Neural progenitor cell (in vitro differentiated cells): ENCODE measurements at regions not wholly inside any gene's neighbourhood (a gene's known extent, or its start where the extent isn't known, plus 50 kb on each side); places are given as distances from the start of the nearest gene placed in this dataset.

ENCODE experiments used
- DNase-seq: peaks from one replicate; pipeline ENCODE4 v3.0.0-alpha.2; 2016; ENCODE audit warnings: low spot score
- H2AFZ ChIP-seq: fragments of 200-600 bp; sonication (generic); replicated peaks from 2 replicates; pipeline ENCODE4 v1.6.1; 2016; ENCODE audit warnings: antibody characterized with exemption
- H3F3A ChIP-seq: fragments of 200-600 bp; sonication (generic); 2 replicates; pipeline ENCODE4 v1.6.1; 2016; ENCODE audit warnings: antibody characterized with exemption, low read depth
- H3K27ac ChIP-seq: fragments of 200-600 bp; sonication (generic); 2 replicates; pipeline ENCODE4 v1.5.1; 2016; ENCODE audit warnings: mild to moderate bottlenecking
- H3K27me3 ChIP-seq: fragments of 200-600 bp; sonication (generic); 2 replicates; pipeline ENCODE4 v1.6.1; 2016; ENCODE audit warnings: mild to moderate bottlenecking, moderate library complexity
- H3K36me3 ChIP-seq: fragments of 200-600 bp; sonication (generic); 2 replicates; pipeline ENCODE4 v1.5.1; 2016
- H3K4me1 ChIP-seq: fragments of 200-600 bp; sonication (generic); 2 replicates; pipeline ENCODE4 v1.6.1; 2016; ENCODE audit warnings: mixed run types
- H3K4me2 ChIP-seq: fragments of 200-600 bp; sonication (generic); 2 replicates; pipeline ENCODE4 v1.6.1; 2016
- H3K4me3 ChIP-seq: fragments of 200-600 bp; sonication (generic); 2 replicates; pipeline ENCODE4 v1.5.1; 2016
- H3K79me2 ChIP-seq: fragments of 200-600 bp; sonication (generic); 2 replicates; pipeline ENCODE4 v1.6.1; 2016; ENCODE audit warnings: low read depth
- H3K9ac ChIP-seq: fragments of 200-600 bp; sonication (generic); 2 replicates; pipeline ENCODE4 v1.6.1; 2016
- H3K9me3 ChIP-seq: fragments of 200-600 bp; sonication (generic); 2 replicates; pipeline ENCODE4 v1.5.1; 2016; ENCODE audit warnings: low read depth
- H4K20me1 ChIP-seq: fragments of 200-600 bp; sonication (generic); 2 replicates; pipeline ENCODE4 v1.6.1; 2016; ENCODE audit warnings: low read depth
- H3K27ac Mint-ChIP-seq: 3 replicates; pipeline ENCODE4 v1.8.0; 2021; ENCODE audit warnings: mixed read lengths
- H3K27me3 Mint-ChIP-seq: 2 replicates; pipeline ENCODE4 v1.8.0; 2022; ENCODE audit warnings: low read depth, mild to moderate bottlenecking, inconsistent platforms, moderate library complexity, mixed read lengths; ENCODE audit not compliant: insufficient read depth
- H3K36me3 Mint-ChIP-seq: 3 replicates; pipeline ENCODE4 v1.8.0; 2021; ENCODE audit warnings: mixed read lengths
- H3K4me1 Mint-ChIP-seq: 3 replicates; pipeline ENCODE4 v1.8.0; 2021; ENCODE audit warnings: mixed read lengths
- H3K4me3 Mint-ChIP-seq: 3 replicates; pipeline ENCODE4 v1.8.0; 2021; ENCODE audit warnings: mild to moderate bottlenecking, moderate library complexity, mixed read lengths
- H3K9me3 Mint-ChIP-seq: 3 replicates; pipeline ENCODE4 v1.8.0; 2020; ENCODE audit warnings: mixed read lengths
- EZH2 ChIP-seq: fragments of 200-600 bp; sonication (generic); IDR thresholded peaks from 2 replicates; pipeline ENCODE4 v1.6.1; 2017; ENCODE audit warnings: antibody characterized with exemption, mild to moderate bottlenecking, moderate library complexity
- EZH2phosphoT487 ChIP-seq: fragments of 200-600 bp; sonication (generic); IDR thresholded peaks from 2 replicates; pipeline ENCODE4 v1.6.1; 2017; ENCODE audit warnings: antibody characterized with exemption
- TF ChIP-seq, protein P1 (sequence below): fragments of 200-600 bp; sonication (generic); IDR thresholded peaks from 2 replicates; pipeline ENCODE4 v1.5.1; 2017; ENCODE audit warnings: antibody characterized with exemption, mild to moderate bottlenecking

DNA sequence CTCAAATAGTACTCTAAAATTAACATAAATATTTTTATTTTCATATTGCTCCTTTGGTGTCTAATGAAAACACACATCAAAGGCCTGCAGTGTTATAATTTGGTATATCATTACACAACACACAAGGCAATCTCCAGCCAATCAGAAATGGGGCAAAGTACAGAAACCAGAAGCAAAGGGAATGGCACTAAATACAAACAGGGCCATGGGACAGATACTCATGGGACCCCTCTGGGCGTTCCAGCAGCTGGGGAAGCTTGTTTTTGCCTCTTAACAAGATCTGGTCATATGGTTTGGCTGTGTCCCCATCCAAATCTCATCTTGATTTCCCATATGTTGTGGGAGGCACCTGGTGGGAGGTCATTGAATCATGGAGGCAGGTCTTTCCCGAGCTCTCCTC lies 551.8 kb upstream of the NRP1 start:
- no peak overlapping the region for H3K27ac Mint-ChIP-seq
- Histone ChIP-seq H2AFZ (no peak overlapping the region), H3K9ac (no peak overlapping the region), H3K4me2 (no peak overlapping the region), H3K36me3 (no peaks in the 10 kb centered on the region), H4K20me1 (no peaks in the 10 kb centered on the region), H3K79me2 (no peaks in the 10 kb centered on the region), H3F3A (no peaks in the 10 kb centered on the region), H3K4me1 (no peaks in the 10 kb centered on the region), H3K4me3 (no peak overlapping the region), H3K27ac (no peak overlapping the region), H3K9me3 (no peaks in the 10 kb centered on the region), H3K27me3 (no peaks in the 10 kb centered on the region)
- peaks cover 7% of the 10 kb centered on the region for H3K9me3 Mint-ChIP-seq
- peaks cover 3% of the 10 kb centered on the region for H3K27me3 Mint-ChIP-seq
- peaks cover 8% of the 10 kb centered on the region for H3K4me1 Mint-ChIP-seq
- DNase-seq, result no peak
- TF ChIP-seq EZH2 (no peak), EZH2phosphoT487 (no peak)
- TF ChIP-seq, protein P1, sequence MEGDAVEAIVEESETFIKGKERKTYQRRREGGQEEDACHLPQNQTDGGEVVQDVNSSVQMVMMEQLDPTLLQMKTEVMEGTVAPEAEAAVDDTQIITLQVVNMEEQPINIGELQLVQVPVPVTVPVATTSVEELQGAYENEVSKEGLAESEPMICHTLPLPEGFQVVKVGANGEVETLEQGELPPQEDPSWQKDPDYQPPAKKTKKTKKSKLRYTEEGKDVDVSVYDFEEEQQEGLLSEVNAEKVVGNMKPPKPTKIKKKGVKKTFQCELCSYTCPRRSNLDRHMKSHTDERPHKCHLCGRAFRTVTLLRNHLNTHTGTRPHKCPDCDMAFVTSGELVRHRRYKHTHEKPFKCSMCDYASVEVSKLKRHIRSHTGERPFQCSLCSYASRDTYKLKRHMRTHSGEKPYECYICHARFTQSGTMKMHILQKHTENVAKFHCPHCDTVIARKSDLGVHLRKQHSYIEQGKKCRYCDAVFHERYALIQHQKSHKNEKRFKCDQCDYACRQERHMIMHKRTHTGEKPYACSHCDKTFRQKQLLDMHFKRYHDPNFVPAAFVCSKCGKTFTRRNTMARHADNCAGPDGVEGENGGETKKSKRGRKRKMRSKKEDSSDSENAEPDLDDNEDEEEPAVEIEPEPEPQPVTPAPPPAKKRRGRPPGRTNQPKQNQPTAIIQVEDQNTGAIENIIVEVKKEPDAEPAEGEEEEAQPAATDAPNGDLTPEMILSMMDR, result no peak
- no peaks in the 10 kb centered on the region for H3K36me3 Mint-ChIP-seq
- no peak overlapping the region for H3K4me3 Mint-ChIP-seq

DNA sequence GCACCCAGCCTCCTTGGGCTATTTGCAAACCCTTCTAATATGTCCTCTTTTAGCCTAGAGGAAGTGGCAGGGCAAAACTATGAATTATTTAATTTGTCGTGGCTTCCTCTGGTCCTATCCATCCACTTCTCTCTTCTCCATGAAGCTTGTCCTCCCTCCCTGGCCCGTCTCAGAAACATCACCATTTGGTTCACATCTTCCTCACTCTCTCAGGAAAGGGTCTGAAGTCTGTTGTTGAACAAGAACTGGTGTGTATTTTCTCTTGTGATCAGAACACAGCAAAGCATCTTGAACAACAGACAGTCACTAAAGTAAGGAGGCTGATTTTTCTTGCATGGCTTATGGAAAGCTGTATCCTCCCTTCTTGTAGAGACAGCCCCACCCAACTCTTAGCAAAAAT lies 550.1 kb upstream of the NRP1 start:
- no peaks in the 10 kb centered on the region for H3K36me3 ChIP-seq
- Mint-ChIP-seq H3K27me3 (peaks cover 3% of the 10 kb centered on the region), H3K4me3 (no peak overlapping the region), H3K4me1 (peaks cover 12% of the 10 kb centered on the region), H3K27ac (no peak overlapping the region), H3K9me3 (peaks cover 5% of the 10 kb centered on the region), H3K36me3 (no peaks in the 10 kb centered on the region)
- H3K9ac ChIP-seq, result no peak overlapping the region
- H3K4me2 ChIP-seq, result no peak overlapping the region
- no peaks in the 10 kb centered on the region for H3K79me2 ChIP-seq
- H3K4me1 ChIP-seq, result no peaks in the 10 kb centered on the region
- no peak for DNase-seq
- H2AFZ ChIP-seq, result no peak overlapping the region
- no peak overlapping the region for H3K4me3 ChIP-seq
- no peaks in the 10 kb centered on the region for H3F3A ChIP-seq
- TF ChIP-seq, protein P1, result no peak
- TF ChIP-seq EZH2 (no peak), EZH2phosphoT487 (no peak)
- H3K9me3 ChIP-seq, result no peaks in the 10 kb centered on the region
- no peak overlapping the region for H3K27ac ChIP-seq
- H3K27me3 ChIP-seq, result no peaks in the 10 kb centered on the region
- no peaks in the 10 kb centered on the region for H4K20me1 ChIP-seq

DNA sequence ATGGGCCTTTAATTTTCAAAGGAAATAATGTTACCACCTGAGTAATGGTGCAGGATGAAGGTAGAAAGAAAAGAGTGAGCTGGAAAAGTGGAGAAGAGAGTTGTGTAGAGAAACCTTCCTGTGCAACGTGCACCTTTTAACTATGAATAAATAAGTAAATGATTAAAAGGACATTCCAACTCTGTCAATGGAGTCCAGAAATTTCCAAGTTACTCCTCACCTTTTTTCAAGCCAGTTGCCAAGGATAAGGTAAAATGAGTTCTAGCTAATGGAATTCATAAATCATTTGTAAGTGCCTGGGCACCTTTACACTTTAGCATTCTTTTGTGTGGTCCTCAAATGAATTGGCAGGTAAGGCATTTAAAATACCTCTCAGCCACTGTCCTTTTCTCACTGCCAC lies 549.4 kb upstream of the NRP1 start:
- Mint-ChIP-seq H3K36me3 (no peaks in the 10 kb centered on the region), H3K9me3 (peaks cover 5% of the 10 kb centered on the region)

More for the DNA sequence above, 549.4 kb upstream of the NRP1 start:
- Mint-ChIP-seq H3K27ac (no peak overlapping the region), H3K4me1 (peaks cover 10% of the 10 kb centered on the region), H3K4me3 (no peak overlapping the region), H3K27me3 (peaks cover 3% of the 10 kb centered on the region)
- H3K36me3 ChIP-seq, result no peaks in the 10 kb centered on the region
- H4K20me1 ChIP-seq, result no peaks in the 10 kb centered on the region
- no peaks in the 10 kb centered on the region for H3K27me3 ChIP-seq
- no peak overlapping the region for H3K9ac ChIP-seq
- DNase-seq, result no peak
- H3K27ac ChIP-seq, result no peak overlapping the region
- H2AFZ ChIP-seq, result no peak overlapping the region
- TF ChIP-seq EZH2 (no peak), EZH2phosphoT487 (no peak)
- TF ChIP-seq, protein P1, result no peak
- H3K4me3 ChIP-seq, result no peak overlapping the region
- H3F3A ChIP-seq, result no peaks in the 10 kb centered on the region
- H3K79me2 ChIP-seq, result no peaks in the 10 kb centered on the region
- H3K4me2 ChIP-seq, result no peak overlapping the region
- no peaks in the 10 kb centered on the region for H3K9me3 ChIP-seq
- peaks cover 3% of the 10 kb centered on the region for H3K4me1 ChIP-seq
